ENCODE measurements at regions not wholly inside any gene's neighbourhood (a gene's known extent, or its start where the extent isn't known, plus 50 kb on each side); places are given as distances from the start of the nearest gene placed in this dataset.

DNA sequence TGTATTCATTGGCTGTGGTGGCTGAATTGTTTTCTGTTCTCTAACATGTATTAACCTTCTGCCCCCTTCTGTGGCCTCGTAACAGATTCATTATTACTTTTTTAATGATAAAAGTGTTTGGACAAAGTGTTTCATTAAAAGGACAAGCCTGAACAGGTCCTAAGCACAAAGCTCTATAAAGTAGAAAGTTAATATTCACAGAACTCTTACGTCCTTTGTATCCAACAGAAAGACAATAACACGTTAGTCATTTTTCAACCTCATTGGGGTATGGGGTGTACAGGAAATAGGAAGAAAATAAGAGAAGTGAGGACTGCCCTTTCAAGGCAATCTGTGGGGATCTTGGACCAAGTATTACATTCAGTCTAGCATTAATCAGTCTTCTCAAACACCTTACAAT lies 105.5 kb upstream of the RGPD4 start:
- Mint-ChIP-seq H3K4me1 (peaks cover 15% of the 10 kb centered on the region), H3K4me3 (no peak overlapping the region), H3K27ac (no peak overlapping the region), H3K9me3 (peaks cover 7% of the 10 kb centered on the region; the same call in 1 of the 3 replicates), H3K27me3 (ENCODE audit: insufficient read depth, low read depth, poor library complexity) (no peaks in the 10 kb centered on the region), H3K36me3 (ENCODE audit: low read depth) (no peaks in the 10 kb centered on the region)
- H3K36me3 ChIP-seq (ENCODE audit: insufficient read depth), result no peaks in the 10 kb centered on the region
- no peak overlapping the region for H3K4me2 ChIP-seq
- no peaks in the 10 kb centered on the region for H3K79me2 ChIP-seq (replicated peaks; ENCODE audit: insufficient read depth)
- H3K9me2 ChIP-seq (ENCODE audit: insufficient read depth), result no peaks in the 10 kb centered on the region
- H3K27ac ChIP-seq (ENCODE audit: low read depth), result no peak overlapping the region
- no peaks in the 10 kb centered on the region for H3F3A ChIP-seq (replicated peaks; ENCODE audit: low read depth)
- H2AFZ ChIP-seq, result no peak overlapping the region
- H3K4me3 ChIP-seq, result no peak overlapping the region
- peaks cover 13% of the 10 kb centered on the region; the same call in 1 of the 2 replicates for H3K4me1 ChIP-seq (ENCODE audit: insufficient read depth)
- no peak for DNase-seq (ENCODE audit: low spot score)
- no peaks in the 10 kb centered on the region for H3K27me3 ChIP-seq (ENCODE audit: insufficient read depth)
- no peak for TF ChIP-seq CREB1 (CRISPR knock-in tag; IDR thresholded peaks at IDR 0.05; ENCODE audit: low read depth)
- TF ChIP-seq ZNF114 (CRISPR knock-in tag; IDR thresholded peaks at IDR 0.05), result no peak
- no peak for TF ChIP-seq STAT1 (IDR thresholded peaks at IDR 0.05; ENCODE audit: unreplicated experiment)
- no peak for TF ChIP-seq EZH2 (IDR thresholded peaks at IDR 0.05; ENCODE audit: low read depth, unreplicated experiment)
- no peak for TF ChIP-seq ZNF331 (CRISPR knock-in tag; IDR thresholded peaks at IDR 0.05; ENCODE audit: low read depth)
- no peak for TF ChIP-seq JUNB (IDR thresholded peaks at IDR 0.05; ENCODE audit: unreplicated experiment)
- TF ChIP-seq POLR2AphosphoS5 (IDR thresholded peaks at IDR 0.05; ENCODE audit: low read depth), result no peak
- TF ChIP-seq CTCF (conservative IDR thresholded peaks at IDR 0.05; ENCODE audit: low read depth in 2 of 2), result no peak
- no peak for TF ChIP-seq ZNF462 (CRISPR knock-in tag; IDR thresholded peaks at IDR 0.05)
- TF ChIP-seq NANOG (IDR thresholded peaks at IDR 0.05; ENCODE audit: borderline replicate concordance), result no peak
- no peak for TF ChIP-seq EZH2phosphoT487 (IDR thresholded peaks at IDR 0.05; ENCODE audit: unreplicated experiment)
- TF ChIP-seq, protein P1, sequence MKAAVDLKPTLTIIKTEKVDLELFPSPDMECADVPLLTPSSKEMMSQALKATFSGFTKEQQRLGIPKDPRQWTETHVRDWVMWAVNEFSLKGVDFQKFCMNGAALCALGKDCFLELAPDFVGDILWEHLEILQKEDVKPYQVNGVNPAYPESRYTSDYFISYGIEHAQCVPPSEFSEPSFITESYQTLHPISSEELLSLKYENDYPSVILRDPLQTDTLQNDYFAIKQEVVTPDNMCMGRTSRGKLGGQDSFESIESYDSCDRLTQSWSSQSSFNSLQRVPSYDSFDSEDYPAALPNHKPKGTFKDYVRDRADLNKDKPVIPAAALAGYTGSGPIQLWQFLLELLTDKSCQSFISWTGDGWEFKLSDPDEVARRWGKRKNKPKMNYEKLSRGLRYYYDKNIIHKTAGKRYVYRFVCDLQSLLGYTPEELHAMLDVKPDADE (IDR thresholded peaks at IDR 0.05), result no peak
- TF ChIP-seq REST (IDR thresholded peaks at IDR 0.05; ENCODE audit: unreplicated experiment), result no peak
- ATAC-seq, result no peak
- no peaks in the 10 kb centered on the region for H4K20me1 ChIP-seq (replicated peaks; ENCODE audit: insufficient read depth)
